Esophagus squamous epithelium (tissue), 5 donors: ENCODE measurements at regions not wholly inside any gene's neighbourhood (a gene's known extent, or its start where the extent isn't known, plus 50 kb on each side); places are given as distances from the start of the nearest gene placed in this dataset.
"Not testable (repeated sequence)": the region's sequence is repeated elsewhere in the genome, so short reads cannot be mapped to it uniquely, and the experiment has no call there.

Experiments
- DNase-seq: peaks from one replicate; lab custom pipeline; 2025; lab: John Stamatoyannopoulos, UW
- H3K27ac ChIP-seq, 4 donors: fragments of 200-600 bp; sonication (generic); one replicate each; pipeline ENCODE4 v1.5.1; 2016 to 2019; ENCODE audit warnings: mild to moderate bottlenecking in 1 of 4
- H3K27me3 ChIP-seq, 4 donors: fragments of 200-600 bp; sonication (generic); 1 replicate in 3 of 4; 2 replicates in 1 of 4; pipeline versions ENCODE4 v1.5.1 to v1.6.0; 2017 to 2021; ENCODE audit warnings: antibody characterized with exemption in 1 of 4
- H3K36me3 ChIP-seq, 3 donors: fragments of 200-600 bp; sonication (generic); one replicate each; pipeline ENCODE4 v1.5.1; 2016 to 2019
- H3K4me1 ChIP-seq, 3 donors: fragments of 200-600 bp; sonication (generic); one replicate each; pipeline ENCODE4 v1.5.1; 2017 to 2019
- H3K4me3 ChIP-seq, 4 donors: fragments of 200-600 bp; sonication (generic); 1 replicate in 3 of 4; 2 replicates in 1 of 4; pipeline ENCODE4 v1.5.1; 2016 to 2019; ENCODE audit warnings: mild to moderate bottlenecking in 2 of 4, moderate library complexity in 1 of 4
- H3K9me3 ChIP-seq, 3 donors: fragments of 200-600 bp; sonication (generic); one replicate each; pipeline ENCODE4 v1.5.1; 2016 to 2019
- CTCF ChIP-seq, 6 experiments: fragments of 450-650 bp in 4 of 6; fragments of 200-600 bp in 2 of 6; sonication (generic) in 2 of 6; IDR thresholded peaks; one replicate each; pipeline ENCODE4 v1.5.1; 2016 to 2019; ENCODE audit warnings: antibody characterized with exemption in 6 of 6, mild to moderate bottlenecking in 4 of 6, moderate library complexity in 4 of 6
- POLR2A ChIP-seq, 4 donors: fragments of 450-650 bp; IDR thresholded peaks; one replicate each; pipeline ENCODE4 v1.6.1; 2017; ENCODE audit warnings: antibody characterized with exemption in 4 of 4, mild to moderate bottlenecking in 4 of 4, moderate library complexity in 3 of 4
- WGBS, 2 donors: methylation state at CpG; one replicate each; pipeline ENCODE4 v1.1.5; 2018; 5-methylcytosine and 5-hydroxymethylcytosine counted together
- intact Hi-C: fragments of 100-400 bp; cut with DNase I; formaldehyde crosslinking; loops from one replicate; pipeline ENCODE4 v1.15.0; 2022
- donor health status: DM: yes; HTN: yes; CAD: no.

GRCh38 chr3:13141183-13141582 is 68.0 kb upstream of the IQSEC1 start:
- intact Hi-C loops: no loop called here
- Histone ChIP-seq H3K4me3 (no peak overlapping the region), H3K27ac (no peak overlapping the region), H3K4me1 (no peaks in the 10 kb centered on the region), H3K27me3 (peaks cover 0 to 25% (median 0%) of the 10 kb centered on the region in 4 donors), H3K9me3 (no peaks in the 10 kb centered on the region), H3K36me3 (no peaks in the 10 kb centered on the region)
- 82 to 91% methylated on average over 7 of the region's 7 CpGs for WGBS, 2 donors
- TF ChIP-seq POLR2A (IDR thresholded peaks at IDR 0.05): no peak
- no peak for TF ChIP-seq CTCF (IDR thresholded peaks at IDR 0.05)
- no peak for DNase-seq

GRCh38 chr3:13140596-13140995 is 67.4 kb upstream of the IQSEC1 start:
- DNase-seq: no peak
- intact Hi-C loops: no loop called here
- Histone ChIP-seq H3K27me3 (peaks cover 0 to 30% (median 0%) of the 10 kb centered on the region in 4 donors), H3K27ac (no peak overlapping the region), H3K4me3 (no peak overlapping the region), H3K36me3 (no peaks in the 10 kb centered on the region), H3K9me3 (no peaks in the 10 kb centered on the region), H3K4me1 (no peaks in the 10 kb centered on the region)
- TF ChIP-seq POLR2A (IDR thresholded peaks at IDR 0.05) (no peak), CTCF (IDR thresholded peaks at IDR 0.05) (no peak)
- 94 to 100% methylated on average over 2 to 3 of the region's 7 CpGs for WGBS, 2 donors

GRCh38 chr3:13139471-13140065 is 66.3 kb upstream of the IQSEC1 start:
- TF ChIP-seq POLR2A (IDR thresholded peaks at IDR 0.05) (no peak), CTCF (IDR thresholded peaks at IDR 0.05) (no peak)
- Histone ChIP-seq H3K27ac (no peak overlapping the region), H3K9me3 (no peaks in the 10 kb centered on the region), H3K4me3 (no peak overlapping the region), H3K27me3 (peaks cover 0 to 30% (median 0%) of the 10 kb centered on the region in 4 donors), H3K36me3 (no peaks in the 10 kb centered on the region), H3K4me1 (no peaks in the 10 kb centered on the region)
- 50 to 67% methylated on average over 4 of the region's 4 CpGs for whole genome bisulfite sequencing, 2 donors
- DNase-seq: no peak
- intact Hi-C loops: no loop called here

GRCh38 chr3:13138833-13139145 is 65.6 kb upstream of the IQSEC1 start:
- H3K4me1 ChIP-seq: no peaks in the 10 kb centered on the region
- H3K27ac ChIP-seq: no peak overlapping the region
- peaks cover 0 to 30% (median 0%) of the 10 kb centered on the region in 4 donors for H3K27me3 ChIP-seq
- intact Hi-C loops: no loop called here
- no peak for DNase-seq
- no peak for TF ChIP-seq CTCF (IDR thresholded peaks at IDR 0.05)
- WGBS, 2 donors: no CpG with 5 or more reads among the region's 1 CpG
- H3K9me3 ChIP-seq: no peaks in the 10 kb centered on the region
- H3K36me3 ChIP-seq: no peaks in the 10 kb centered on the region
- H3K4me3 ChIP-seq: no peak overlapping the region

GRCh38 chr3:13137941-13138832 is 65.0 kb upstream of the IQSEC1 start:
- H3K36me3 ChIP-seq: no peaks in the 10 kb centered on the region
- no peak overlapping the region for H3K4me3 ChIP-seq
- no peaks in the 10 kb centered on the region for H3K9me3 ChIP-seq
- intact Hi-C loops: no loop called here
- no peak for DNase-seq
- peaks cover 0 to 27% (median 0%) of the 10 kb centered on the region in 4 donors for H3K27me3 ChIP-seq
- no peaks in the 10 kb centered on the region for H3K4me1 ChIP-seq
- H3K27ac ChIP-seq: no peak overlapping the region
- WGBS, 2 donors: 53 to 59% methylated on average over 8 to 13 of the region's 18 CpGs
- no peak for TF ChIP-seq CTCF (IDR thresholded peaks at IDR 0.05)
- TF ChIP-seq POLR2A (IDR thresholded peaks at IDR 0.05): no peak

- 80 to 89% methylated on average over 6 of the region's 6 CpGs for WGBS, 2 donors
- H3K9me3 ChIP-seq, H3K4me1 ChIP-seq, H3K36me3 ChIP-seq, H3K4me3 ChIP-seq, DNase-seq, H3K27ac ChIP-seq, intact Hi-C loops: not testable (repeated sequence)
- peaks cover 0 to 23% (median 0%) of the 10 kb centered on the region in 4 donors for H3K27me3 ChIP-seq
These were observed 63.6 kb upstream of the IQSEC1 start for GRCh38 chr3:13136848-13137247.
